Lower leg skin (tissue), 4 donors: ENCODE measurements at regions not wholly inside any gene's neighbourhood (a gene's known extent, or its start where the extent isn't known, plus 50 kb on each side); places are given as distances from the start of the nearest gene placed in this dataset.

Source experiments
- DNase-seq, 2 donors: peaks; one replicate each; pipeline ENCODE4 v3.0.0-alpha.2; 2019; ENCODE audit warnings: low spot score in 2 of 2
- H3K4me3 ChIP-seq: fragments of 200-600 bp; sonication (generic); 2 replicates; pipeline ENCODE4 v1.5.1; 2017; ENCODE audit warnings: mild to moderate bottlenecking, low read depth; ENCODE audit not compliant: poor library complexity, severe bottlenecking
- CTCF ChIP-seq, 3 donors: fragments of 450-650 bp; IDR thresholded peaks; one replicate each; pipeline ENCODE4 v1.5.1; 2016; ENCODE audit warnings: antibody characterized with exemption in 3 of 3, mild to moderate bottlenecking in 3 of 3, moderate library complexity in 2 of 3
- POLR2A ChIP-seq, 2 donors: fragments of 450-650 bp; IDR thresholded peaks; one replicate each; pipeline ENCODE4 v1.6.1; 2016 to 2017; ENCODE audit warnings: antibody characterized with exemption in 2 of 2, mild to moderate bottlenecking in 1 of 2, moderate library complexity in 1 of 2
- WGBS, 2 donors: methylation state at CpG; one replicate each; pipeline ENCODE4 v1.1.5; 2018; 5-methylcytosine and 5-hydroxymethylcytosine counted together
- intact Hi-C: fragments of 100-400 bp; cut with DNase I; formaldehyde crosslinking; loops from one replicate; pipeline ENCODE4 v1.15.0; 2023; ENCODE audit warnings: low total_unique reads

- intact Hi-C loops, result no loop called here
- no peak for DNase-seq
- no peak for TF ChIP-seq CTCF (IDR thresholded peaks at IDR 0.05)
- TF ChIP-seq POLR2A (IDR thresholded peaks at IDR 0.05), result no peak
- no peak overlapping the region for H3K4me3 ChIP-seq
Observed at GRCh38 chrX:99613041-99613440, 797.0 kb downstream of the PCDH19 start.

GRCh38 chrX:99603091-99603814, 806.8 kb downstream of the PCDH19 start:
- TF ChIP-seq CTCF (IDR thresholded peaks at IDR 0.05) (no peak), POLR2A (IDR thresholded peaks at IDR 0.05) (no peak)
- intact Hi-C loops, result no loop called here
- H3K4me3 ChIP-seq, result no peak overlapping the region
- no peak for DNase-seq
- 17 to 26% methylated on average over 3 of the region's 3 CpGs for WGBS, 2 donors

- TF ChIP-seq POLR2A (IDR thresholded peaks at IDR 0.05) (no peak), CTCF (IDR thresholded peaks at IDR 0.05) (no peak)
- no peak for DNase-seq
- no peak overlapping the region for H3K4me3 ChIP-seq
- intact Hi-C loops, result no loop called here
Observed at GRCh38 chrX:99602107-99602506, 808.0 kb downstream of the PCDH19 start.

GRCh38 chrX:99588936-99589335, 821.1 kb downstream of the PCDH19 start:
- 73 to 88% methylated on average over 3 of the region's 3 CpGs for WGBS, 2 donors
- TF ChIP-seq POLR2A (IDR thresholded peaks at IDR 0.05) (no peak), CTCF (IDR thresholded peaks at IDR 0.05) (no peak)
- intact Hi-C loops, result no loop called here
- no peak for DNase-seq
- no peak overlapping the region for H3K4me3 ChIP-seq

GRCh38 chrX:99572711-99573110, 837.4 kb downstream of the PCDH19 start:
- intact Hi-C loops, result no loop called here
- DNase-seq, result no peak
- no peak overlapping the region for H3K4me3 ChIP-seq
- no peak for TF ChIP-seq CTCF (IDR thresholded peaks at IDR 0.05)
- TF ChIP-seq POLR2A (IDR thresholded peaks at IDR 0.05), result no peak

GRCh38 chrX:99549381-99549780, 860.7 kb downstream of the PCDH19 start:
- H3K4me3 ChIP-seq, result no peak overlapping the region
- WGBS, 2 donors, result 69 to 87% methylated on average over 5 of the region's 5 CpGs
- TF ChIP-seq POLR2A (IDR thresholded peaks at IDR 0.05) (no peak), CTCF (IDR thresholded peaks at IDR 0.05) (no peak)
- DNase-seq, result no peak
- intact Hi-C loops, result no loop called here
